RWPE1 (cell line): ENCODE measurements at regions not wholly inside any gene's neighbourhood (a gene's known extent, or its start where the extent isn't known, plus 50 kb on each side); places are given as distances from the start of the nearest gene placed in this dataset.

Experiments
- CTCF ChIA-PET: fragments of 350-600 bp; sonication (Branson Sonifier 250); formaldehyde crosslinking; extraction: SDS; loops from one replicate; lab custom pipeline; 2021; lab: Yijun Ruan, JAX
- POLR2A ChIA-PET: fragments of 400-600 bp; formaldehyde crosslinking; extraction: SDS; loops from one replicate; lab custom pipeline; 2020; ENCODE audit warnings: antibody characterized with exemption; ENCODE audit not compliant: low non-redundant PET; lab: Yijun Ruan, JAX
- DNase-seq: peaks from one replicate; pipeline ENCODE4 v3.0.0; 2012; ENCODE audit warnings: low spot score
- H3K27ac ChIP-seq: fragments of 450-650 bp; 2 replicates; pipeline ENCODE4 v1.5.1; 2017
- CTCF ChIP-seq: fragments of 450-650 bp; conservative IDR thresholded peaks from 2 replicates; pipeline ENCODE4 v1.5.1; 2017; ENCODE audit warnings: low read depth, mild to moderate bottlenecking

- CTCF ChIA-PET = no interaction called here
- no peak for TF ChIP-seq CTCF
- DNase-seq = no peak
- POLR2A ChIA-PET = no interaction called here
- H3K27ac ChIP-seq = no peak overlapping the region
Observed at GRCh38 chr15:91689377-91689776, 164.1 kb upstream of the SLCO3A1 start.

- no peak for TF ChIP-seq CTCF
- ChIA-PET POLR2A (no interaction called here), CTCF (no interaction called here)
- no peak overlapping the region for H3K27ac ChIP-seq
- DNase-seq = no peak
Observed at GRCh38 chr15:91692596-91692995, 160.9 kb upstream of the SLCO3A1 start.

DNA sequence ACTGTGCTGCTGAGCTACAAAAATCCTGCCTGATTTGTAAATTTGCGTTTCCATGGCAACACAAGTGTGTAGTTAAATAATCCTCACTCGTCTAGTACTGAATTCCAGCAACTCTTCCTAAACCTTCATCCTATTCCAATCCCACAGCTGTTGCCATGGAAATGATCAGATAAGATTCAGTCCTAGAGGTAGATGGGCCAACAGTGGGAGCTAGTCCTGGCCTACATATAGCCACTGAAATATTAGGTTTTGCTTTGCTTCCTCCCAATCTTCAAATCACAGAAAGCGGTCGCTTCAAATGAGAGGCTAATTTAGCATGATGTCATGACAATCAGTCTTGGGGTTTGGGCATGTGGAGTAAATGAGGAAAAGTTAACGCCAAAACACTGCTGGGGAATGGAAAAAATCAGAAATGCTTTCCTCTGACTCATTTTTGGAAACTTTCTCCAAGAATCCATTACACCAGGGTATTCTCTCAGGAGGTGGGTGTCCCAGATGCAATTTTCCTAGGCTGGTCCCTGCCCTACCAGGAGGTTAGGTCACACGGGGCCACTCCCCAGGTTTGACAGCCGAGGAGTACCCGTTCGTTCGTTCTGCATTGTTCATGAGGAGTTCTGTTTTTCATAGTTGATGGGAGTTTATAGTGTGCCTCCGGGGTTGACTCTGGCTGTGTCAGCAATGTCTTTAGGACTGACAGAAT lies 159.2 kb upstream of the SLCO3A1 start:
- no peak for TF ChIP-seq CTCF
- CTCF ChIA-PET = interaction anchor here (0.7 kb wide), 1 partner anchor 12 kb away, joined by 7 read pairs; no protein-coding TSS in a partner anchor
- POLR2A ChIA-PET = no interaction called here
- no peak for DNase-seq
- no peak overlapping the region for H3K27ac ChIP-seq

- peak; percentile 18 for DNase-seq
- no peak for TF ChIP-seq CTCF
- no peak overlapping the region for H3K27ac ChIP-seq
- ChIA-PET CTCF (interaction anchor here (0.5 kb wide), 1 partner anchor 382 kb away, joined by 4 read pairs; no protein-coding TSS in a partner anchor), POLR2A (no interaction called here)
Observed at GRCh38 chr15:91694831-91695210, 158.7 kb upstream of the SLCO3A1 start.

GRCh38 chr15:91695799-91696198 lies 157.7 kb upstream of the SLCO3A1 start:
- POLR2A ChIA-PET = no interaction called here
- CTCF ChIA-PET = interaction anchor here (0.7 to 1.0 kb wide), 2 partner anchors 11 to 155 kb away, joined by 4 to 8 read pairs; no protein-coding TSS in a partner anchor
- no peak overlapping the region for H3K27ac ChIP-seq
- DNase-seq = no peak
- no peak for TF ChIP-seq CTCF

- CTCF ChIA-PET = interaction anchor here (1.4 kb wide), 1 partner anchor 9 kb away, joined by 5 read pairs; no protein-coding TSS in a partner anchor
- POLR2A ChIA-PET = no interaction called here
- no peak for DNase-seq
- TF ChIP-seq CTCF = no peak
- no peak overlapping the region for H3K27ac ChIP-seq
Observed at GRCh38 chr15:91696981-91697380, 156.5 kb upstream of the SLCO3A1 start.
